HG03575 (cell line): ENCODE measurements at regions not wholly inside any gene's neighbourhood (a gene's known extent, or its start where the extent isn't known, plus 50 kb on each side); places are given as distances from the start of the nearest gene placed in this dataset.
"Not testable (repeated sequence)": the region's sequence is repeated elsewhere in the genome, so short reads cannot be mapped to it uniquely, and the experiment has no call there.

Experiments used
- ATAC-seq: cut with Tn5 transposase; IDR thresholded peaks from one replicate; pipeline ENCODE4 v1.9.1; 2021; ENCODE audit not compliant: unreplicated experiment, insufficient number of reproducible peaks, low FRiP score; ENCODE audit errors: extremely low read depth

DNA sequence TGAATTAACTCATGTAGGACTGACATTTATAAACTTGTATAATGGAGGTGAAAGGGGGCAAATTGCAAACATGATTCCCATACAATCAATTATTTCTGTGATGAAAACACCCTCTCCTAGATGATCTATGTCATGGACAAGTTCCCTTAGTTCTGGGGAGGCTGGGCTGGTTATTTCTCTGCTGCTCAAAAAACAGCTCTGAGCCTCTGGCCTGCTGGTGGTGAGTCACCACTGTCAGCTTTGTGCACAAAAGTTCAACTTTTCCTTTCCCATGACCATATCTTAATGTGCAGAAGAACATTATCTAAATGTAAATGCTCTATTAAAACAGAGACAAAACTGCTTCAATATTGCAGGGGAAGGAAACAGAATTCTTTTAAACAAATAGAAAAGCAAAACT, 85.0 kb downstream of the HMHB1 start:
- ATAC-seq: no peak

DNA sequence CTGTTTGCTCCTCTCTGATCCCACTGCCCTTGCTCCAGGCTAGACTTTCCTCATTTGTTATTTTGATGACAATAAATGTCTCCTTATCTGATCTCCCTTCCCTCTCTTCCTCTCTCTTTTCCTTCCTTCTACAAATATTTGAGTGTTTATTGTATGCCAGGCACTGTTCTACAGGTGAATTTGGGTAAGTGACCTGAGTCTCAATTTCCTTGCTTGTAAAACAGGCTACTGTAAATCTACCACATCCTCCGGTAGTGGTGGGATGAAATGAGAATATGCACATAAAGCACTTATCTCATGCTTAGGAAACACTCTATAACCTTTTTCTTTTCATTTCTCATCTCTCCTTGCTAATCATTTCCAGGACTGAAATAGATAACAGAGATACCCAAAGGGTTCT, 86.4 kb downstream of the HMHB1 start:
- no peak for ATAC-seq

DNA sequence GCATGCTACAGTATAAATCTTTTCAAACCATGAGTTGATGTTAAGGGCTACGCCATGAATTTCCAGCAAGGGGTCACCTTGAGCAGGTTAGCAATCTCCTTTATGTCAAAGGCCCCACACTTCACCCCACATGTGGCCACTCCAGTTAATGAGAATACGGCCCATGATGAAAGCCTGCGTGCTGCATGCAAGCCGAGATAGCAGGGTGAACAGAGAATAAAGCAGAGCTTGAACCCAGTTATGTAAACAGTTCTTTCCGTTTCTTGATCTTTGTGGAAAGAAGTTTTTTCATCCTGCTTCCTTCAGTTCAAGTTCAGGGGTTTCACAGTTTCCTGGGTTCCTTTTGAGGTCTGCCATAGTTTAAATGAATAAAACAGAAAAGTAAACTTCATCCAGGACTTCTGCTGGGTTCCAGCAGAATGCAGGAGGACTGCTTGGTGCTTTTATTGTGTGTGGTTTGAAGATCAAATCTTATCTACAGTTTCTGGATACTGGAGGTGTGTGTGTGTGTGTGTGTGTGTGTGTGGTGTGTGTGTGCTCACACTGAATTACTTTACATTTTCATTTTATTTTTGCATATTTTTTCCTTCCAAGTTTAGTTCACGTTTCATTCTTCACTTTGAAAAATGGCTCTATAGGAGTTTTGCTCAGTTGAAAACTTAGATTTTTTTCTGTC, 87.1 kb downstream of the HMHB1 start:
- no peak for ATAC-seq

DNA sequence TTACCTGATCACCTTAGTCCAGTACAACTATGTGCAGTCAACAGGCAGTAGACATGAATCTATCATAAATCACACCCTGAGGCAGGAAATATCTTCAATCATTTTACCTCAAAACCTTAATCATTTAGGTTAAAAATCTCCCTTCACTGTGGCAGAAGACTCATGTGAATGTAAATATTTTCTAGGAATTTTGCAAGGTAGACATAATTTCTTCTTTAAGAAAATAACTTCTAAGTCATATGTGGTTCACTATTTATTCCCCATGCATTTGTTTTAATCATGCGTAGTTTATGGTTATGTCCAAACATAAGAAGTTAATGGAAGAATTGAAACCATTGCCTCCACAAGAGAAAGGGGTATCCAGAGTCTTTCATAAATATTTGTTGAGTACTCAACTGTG, 97.0 kb downstream of the HMHB1 start:
- no peak for ATAC-seq

DNA sequence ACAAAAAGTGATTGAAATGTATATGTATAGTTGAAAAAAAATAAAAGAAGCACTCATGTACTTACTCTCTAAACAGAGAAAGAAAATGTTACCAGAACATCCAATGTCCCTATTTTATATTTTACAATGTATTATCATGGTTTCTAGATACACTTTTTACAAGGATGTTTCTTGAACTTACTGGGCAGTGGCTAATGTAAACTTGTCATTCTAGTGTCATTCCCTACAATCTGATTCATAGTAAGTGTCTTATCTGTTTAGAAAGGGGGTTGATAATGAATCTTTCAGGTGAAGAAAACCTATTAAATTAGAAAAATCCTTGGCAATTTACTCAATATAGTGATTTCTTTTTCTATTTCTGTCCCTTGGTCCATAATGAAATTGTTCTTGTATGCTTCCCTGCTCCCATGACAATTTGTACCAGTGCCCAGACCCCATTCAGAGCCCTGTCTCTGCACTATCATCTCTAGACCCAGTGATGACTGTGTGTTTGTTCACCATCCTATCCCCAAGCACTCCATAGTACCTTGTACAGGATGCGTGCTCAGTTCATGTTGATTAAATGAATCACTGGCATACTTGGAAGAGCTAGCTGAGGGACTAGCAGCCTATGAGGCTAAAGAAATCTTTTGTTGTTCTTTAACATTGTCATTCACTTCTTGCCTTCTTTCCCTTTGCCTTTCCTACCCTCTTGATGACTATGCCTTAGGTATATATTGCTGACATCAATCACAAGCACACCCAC, 101.2 kb downstream of the HMHB1 start:
- no peak for ATAC-seq

DNA sequence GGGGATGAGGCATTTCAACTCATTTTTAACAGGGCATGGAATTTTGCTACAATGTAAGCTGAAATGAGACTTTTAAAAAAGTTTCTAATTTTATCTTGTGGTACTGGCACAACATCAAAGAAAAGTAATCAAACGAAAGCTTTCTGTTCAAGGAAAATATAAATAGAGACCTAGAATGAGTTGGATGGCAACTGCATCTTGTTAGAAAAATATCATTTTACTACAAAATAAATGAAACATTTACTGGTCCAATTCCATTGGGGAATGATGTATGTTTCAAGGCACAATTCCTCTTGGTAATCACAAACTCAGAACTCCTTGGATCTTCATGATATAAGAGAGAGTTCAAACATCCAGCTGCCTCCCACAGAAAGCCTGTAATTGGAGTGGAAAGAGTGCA, 102.8 kb downstream of the HMHB1 start:
- no peak for ATAC-seq

DNA sequence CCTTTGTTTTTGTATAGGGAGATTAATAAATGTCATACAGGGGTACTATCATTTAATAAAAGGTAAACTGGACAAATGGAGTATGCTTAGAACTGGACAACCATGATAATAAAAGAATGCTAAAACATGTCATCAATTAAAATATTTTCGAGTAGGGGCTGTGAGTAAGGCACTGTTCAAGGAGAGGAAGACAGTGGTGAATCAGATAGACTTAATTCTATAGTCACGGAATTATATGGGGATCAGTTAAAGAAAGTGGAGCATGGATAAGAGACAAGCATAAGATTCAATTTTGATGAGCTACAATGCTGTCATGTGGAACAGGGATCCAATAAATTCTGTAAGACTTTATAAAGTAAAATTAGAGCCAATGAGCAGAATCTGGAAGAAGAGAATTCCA, 104.5 kb downstream of the HMHB1 start:
- no peak for ATAC-seq

DNA sequence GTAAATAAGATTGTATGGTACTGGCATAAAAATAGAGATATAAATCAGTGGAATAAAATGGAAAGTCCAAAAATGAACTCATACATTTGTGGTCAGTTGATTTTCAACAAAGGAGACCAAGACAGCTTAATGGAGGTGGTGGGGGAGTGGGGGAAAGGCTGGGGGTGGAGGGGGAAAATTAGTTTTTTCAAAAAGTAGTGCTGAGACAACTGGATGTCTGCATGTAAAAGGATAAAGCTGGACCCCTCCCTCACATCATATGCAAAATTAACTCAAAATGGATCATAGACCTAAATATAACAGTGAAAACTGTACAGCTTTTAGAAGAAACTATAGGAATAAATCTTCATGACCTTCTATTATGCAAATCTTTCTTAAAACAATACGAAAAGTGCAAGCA, 107.0 kb downstream of the HMHB1 start:
- ATAC-seq: no peak

DNA sequence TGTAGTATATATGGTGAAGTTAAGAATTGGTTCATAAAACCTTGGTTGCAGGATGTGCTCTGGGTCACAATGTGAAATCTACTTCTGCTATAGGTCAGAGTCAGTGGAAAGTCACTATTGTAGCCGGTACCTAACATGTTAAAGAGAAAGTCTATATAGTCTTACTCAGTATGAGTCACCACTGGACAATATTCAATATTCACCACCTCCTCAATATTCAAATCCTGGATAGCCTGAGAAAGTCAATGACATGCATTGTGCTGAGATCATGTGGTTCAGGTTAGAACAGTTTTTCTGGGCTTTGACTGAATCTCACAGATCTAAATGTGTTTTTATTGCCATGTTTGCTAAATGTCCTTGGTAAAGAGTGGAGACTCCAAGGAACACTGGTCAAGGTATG, 108.8 kb downstream of the HMHB1 start:
- ATAC-seq: no peak

DNA sequence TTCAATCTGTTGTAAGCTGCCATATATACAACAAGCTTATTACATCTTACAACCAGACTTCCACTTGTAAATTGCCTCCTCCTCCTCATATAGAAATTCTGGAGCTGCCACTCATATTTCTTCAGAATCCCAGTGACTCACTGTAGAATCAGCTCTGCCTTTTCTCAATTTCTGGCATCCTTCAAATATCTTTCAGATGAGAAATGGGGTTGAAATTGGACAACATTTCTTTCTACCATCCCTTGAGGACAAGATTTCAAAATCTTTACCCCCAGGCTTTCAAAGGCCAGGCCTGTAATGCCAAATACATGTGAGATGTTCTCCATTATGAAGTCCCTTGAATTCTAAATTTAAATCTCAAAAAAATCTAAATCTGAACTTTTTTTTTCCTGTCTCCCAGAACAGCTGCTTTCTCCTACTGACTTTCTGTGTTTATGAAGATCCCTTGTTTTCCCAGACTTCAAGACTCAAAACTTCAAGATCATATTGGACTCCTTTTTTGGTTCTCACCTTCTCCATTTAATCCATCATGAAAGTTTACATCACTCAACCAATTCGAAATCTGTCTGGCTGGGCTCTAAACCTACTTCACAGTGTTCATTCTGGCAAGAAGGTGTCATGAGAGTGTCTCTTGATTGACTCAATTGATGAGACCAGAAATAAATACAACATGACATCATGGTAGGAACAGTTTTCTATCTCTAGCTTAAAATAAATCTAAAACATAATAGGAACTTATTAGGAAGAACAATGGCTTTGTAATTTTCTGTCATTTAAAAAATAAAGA, 109.8 kb downstream of the HMHB1 start:
- ATAC-seq: no peak

DNA sequence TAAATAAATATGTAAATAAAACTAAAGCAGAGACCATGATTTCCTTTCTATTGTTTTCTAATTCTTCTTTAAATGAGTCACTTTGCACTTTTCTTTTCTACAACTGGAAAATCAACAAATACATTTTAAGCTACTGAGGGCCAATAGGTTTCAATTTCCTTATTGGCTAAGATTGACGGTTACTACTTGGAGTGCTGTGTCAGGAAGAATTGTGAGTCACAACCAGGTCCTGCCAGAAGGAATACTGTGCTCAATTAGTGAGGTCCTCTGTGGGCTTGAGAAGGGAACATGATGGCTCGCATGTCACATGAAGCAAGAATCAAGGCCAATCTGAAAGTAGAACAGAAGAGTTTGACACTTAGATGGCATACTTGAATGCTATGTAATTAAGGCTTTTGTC, 110.8 kb downstream of the HMHB1 start:
- ATAC-seq: no peak

DNA sequence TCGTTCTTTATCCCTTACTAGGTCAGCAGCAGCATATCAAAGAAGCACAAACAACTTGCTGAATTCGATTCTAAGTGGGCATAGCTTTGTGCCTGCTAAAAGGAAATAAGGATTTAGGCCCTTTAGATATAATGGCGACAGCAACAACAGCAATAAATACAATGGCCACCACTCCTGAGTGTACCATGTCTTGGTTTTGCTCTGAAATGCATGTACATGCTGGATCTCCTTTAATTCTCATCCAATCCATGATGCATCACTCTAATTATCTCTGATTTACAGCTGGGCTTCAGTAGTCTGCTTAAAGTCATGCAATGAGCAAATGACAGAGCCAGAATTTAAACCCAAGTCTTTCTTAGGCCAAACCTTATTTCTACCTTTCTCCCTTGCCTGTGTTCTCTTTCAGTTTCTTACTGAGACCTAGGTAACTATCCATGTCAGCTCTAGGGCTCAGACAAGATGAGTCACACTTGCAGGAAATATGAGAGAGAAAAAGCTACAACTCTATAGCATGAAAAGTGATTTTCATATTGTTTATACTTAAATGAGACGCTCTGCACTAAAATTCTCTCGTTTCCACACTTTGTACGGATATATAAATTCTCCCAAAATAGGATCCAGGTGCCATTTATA, 111.8 kb downstream of the HMHB1 start:
- ATAC-seq: no peak

DNA sequence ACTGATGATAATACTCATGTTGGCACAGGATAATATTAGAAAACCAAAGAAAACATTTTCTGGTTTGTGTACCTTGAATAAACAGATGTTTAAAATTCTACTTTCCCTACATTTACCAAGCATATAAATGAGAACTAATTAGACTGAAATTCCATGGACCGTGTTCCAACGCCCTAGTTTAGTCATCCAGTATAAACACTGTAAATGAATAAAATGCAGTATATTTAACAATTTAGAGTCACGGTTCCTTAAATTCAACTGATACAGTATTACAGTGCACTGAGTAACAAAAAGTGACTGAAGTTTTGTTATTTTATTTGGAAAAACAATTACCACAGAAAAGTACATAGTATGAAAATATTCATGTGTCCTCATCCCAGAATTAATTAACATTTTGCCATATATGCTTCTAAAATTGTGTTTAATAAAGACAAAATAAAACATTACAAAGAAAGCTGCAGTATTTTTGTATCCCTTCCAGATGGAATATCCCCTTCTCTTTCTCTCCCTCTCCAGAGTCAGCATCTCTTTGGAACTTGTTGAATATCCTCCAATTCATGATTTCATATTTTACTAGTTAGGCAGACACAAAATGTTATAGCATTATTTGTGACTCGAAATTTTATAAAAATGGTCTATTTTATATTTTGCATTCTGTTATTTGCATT, 112.5 kb downstream of the HMHB1 start:
- no peak for ATAC-seq

DNA sequence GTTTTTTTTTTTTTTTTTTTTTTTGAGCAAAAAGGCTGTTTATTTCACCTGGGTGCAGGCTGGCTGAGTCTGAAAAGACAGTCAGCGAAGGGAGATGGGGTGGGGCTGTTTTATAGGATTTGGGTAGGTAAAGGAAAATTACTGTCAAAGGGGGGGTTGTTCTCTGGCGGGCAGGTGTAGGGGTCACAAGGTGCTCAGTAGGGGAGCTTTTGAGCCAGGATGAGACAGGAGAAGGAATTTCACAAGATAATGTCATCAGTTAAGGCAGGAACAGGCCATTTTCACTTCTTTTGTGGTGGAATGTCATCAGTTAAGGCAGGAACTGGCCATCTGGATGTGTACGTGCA, 113.0 kb downstream of the HMHB1 start:
- ATAC-seq: not testable (repeated sequence)

DNA sequence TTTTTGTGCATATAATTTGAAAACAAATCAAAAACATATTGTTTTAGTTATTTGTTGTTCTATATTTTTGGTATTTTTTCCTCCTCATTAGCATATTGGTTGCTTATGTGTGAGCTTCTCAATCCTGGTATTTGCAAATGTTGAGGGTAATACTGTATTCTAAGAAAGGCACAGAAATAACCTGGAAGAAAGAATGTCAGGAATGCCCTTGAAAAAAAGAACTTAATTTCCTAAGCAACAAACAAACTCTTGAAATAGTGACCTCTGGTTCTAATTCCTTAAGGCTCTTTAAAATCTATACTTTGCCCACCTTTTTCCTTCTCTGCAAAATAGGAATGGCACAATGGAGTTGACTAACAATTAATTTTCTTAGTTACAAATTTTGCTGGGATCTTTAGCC, 117.5 kb downstream of the HMHB1 start:
- no peak for ATAC-seq

DNA sequence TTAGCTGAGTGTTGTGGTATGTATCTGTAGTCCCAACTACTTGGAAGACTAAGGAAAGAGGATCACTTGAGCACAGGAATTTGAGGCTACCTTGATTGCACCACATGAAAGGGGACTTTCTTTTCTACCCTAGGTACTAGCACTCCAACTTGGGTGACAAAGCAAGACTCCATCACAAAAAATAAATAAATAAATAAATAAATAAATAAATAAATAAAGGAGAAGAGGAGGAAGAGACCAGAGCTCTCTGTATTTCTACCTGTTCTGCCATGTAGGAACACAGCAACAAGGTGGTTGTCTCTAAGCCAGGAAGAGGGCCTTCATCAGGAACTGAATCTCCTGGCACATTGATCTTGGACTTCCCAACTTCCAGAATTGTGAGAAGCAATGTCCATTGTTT, 118.6 kb downstream of the HMHB1 start:
- no peak for ATAC-seq

DNA sequence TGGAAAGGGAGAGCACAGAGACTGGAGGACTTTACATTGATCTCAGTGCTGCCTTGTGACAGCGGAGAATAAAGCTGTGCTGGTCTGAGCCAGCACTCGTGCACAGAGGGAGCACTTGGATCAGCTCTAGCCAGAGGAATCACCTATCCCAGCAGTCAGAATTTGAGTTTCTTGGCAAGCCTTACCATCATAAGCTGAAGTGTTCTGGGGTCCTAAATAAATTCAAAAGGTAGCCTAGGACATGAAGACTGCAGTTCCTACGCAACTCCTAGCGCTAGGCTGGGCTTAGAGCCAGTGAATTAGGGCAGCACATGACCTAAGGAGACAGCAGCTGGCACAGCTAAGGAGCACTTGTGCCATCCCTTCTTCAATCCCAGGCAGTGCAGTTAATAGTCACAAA, 119.5 kb downstream of the HMHB1 start:
- ATAC-seq: no peak

DNA sequence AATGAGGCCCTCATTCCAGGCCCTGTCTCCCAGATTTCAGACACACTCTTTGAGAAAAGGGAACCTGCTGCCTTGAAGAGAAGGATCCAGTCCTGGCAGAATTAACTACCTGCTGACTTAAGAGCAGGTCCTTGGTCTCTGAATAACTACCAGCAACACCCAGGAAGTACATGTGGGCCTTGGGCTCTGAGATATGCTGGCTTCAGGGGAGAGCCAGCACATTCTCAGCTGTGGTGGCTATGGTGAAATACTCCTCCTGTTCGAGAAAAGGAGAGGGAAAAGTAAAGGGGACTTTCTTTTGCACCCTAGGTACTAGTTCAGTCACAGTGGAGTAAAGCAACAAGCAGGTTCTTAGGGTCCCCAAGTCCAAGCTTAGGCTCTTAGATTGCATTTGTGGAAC, 120.0 kb downstream of the HMHB1 start:
- no peak for ATAC-seq

DNA sequence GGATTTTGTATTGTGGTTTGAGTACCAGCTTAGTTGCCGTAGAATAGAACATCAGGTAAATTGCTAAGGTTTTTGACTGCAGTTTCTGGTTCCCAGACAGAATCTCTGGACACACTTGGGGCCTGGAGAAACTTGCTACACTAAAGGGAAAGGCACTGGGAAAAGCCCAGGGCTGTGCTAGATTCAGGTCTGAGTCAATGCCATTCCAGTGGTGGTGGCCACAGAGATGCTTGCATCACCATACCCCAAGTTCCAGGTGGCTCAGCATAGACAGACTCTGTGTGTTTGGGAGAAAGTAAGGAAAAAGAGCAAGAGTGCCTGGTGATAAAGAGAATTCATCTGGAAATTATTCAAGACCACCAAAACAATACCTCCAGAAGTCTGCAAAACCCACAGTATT, 120.6 kb downstream of the HMHB1 start:
- ATAC-seq: no peak
